ENCODE measurements at regions not wholly inside any gene's neighbourhood (a gene's known extent, or its start where the extent isn't known, plus 50 kb on each side); places are given as distances from the start of the nearest gene placed in this dataset.

DNA sequence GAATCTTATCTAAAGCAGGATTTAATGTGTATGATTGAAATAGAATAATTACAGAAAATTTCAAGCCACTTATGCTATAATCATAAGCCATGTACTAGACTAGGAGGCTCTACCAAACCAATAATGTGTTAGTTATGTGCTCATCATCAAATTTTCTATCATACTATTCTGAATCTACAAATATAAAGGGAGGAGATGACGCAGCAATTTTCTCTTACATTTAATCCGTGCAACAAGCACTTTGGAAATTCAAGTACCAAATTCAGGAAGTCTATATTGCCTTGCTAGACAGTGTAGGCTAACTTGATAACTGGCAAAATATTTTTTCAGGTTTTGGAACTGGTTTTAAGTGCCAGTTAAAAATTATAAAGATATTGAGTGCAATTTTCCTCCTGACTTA lies 283.5 kb downstream of the C4orf33 start:
- TF ChIP-seq, protein P1, sequence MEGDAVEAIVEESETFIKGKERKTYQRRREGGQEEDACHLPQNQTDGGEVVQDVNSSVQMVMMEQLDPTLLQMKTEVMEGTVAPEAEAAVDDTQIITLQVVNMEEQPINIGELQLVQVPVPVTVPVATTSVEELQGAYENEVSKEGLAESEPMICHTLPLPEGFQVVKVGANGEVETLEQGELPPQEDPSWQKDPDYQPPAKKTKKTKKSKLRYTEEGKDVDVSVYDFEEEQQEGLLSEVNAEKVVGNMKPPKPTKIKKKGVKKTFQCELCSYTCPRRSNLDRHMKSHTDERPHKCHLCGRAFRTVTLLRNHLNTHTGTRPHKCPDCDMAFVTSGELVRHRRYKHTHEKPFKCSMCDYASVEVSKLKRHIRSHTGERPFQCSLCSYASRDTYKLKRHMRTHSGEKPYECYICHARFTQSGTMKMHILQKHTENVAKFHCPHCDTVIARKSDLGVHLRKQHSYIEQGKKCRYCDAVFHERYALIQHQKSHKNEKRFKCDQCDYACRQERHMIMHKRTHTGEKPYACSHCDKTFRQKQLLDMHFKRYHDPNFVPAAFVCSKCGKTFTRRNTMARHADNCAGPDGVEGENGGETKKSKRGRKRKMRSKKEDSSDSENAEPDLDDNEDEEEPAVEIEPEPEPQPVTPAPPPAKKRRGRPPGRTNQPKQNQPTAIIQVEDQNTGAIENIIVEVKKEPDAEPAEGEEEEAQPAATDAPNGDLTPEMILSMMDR (IDR thresholded peaks at IDR 0.05; ENCODE audit: poor library complexity) = no peak
- TF ChIP-seq EZH2 (IDR thresholded peaks at IDR 0.05; ENCODE audit: borderline replicate concordance) = no peak

Measured in hepatocyte (in vitro differentiated cells).